Panc1 (cell line): ENCODE measurements at regions not wholly inside any gene's neighbourhood (a gene's known extent, or its start where the extent isn't known, plus 50 kb on each side); places are given as distances from the start of the nearest gene placed in this dataset.

Source experiments
- ATAC-seq: fragments of 200-7000 bp; cut with Tn5 transposase; 2 replicates; pipeline ENCODE4 v1.9.1; 2020; ENCODE audit warnings: mild to moderate bottlenecking, moderate library complexity
- BruUV-seq: library from RNA; stranded (reverse); fragments of 400-500 nt; replicated peaks from 2 replicates; lab custom pipeline; 2021; lab: Mats Ljungman, UMichigan
- CTCF ChIA-PET: fragments of 300-600 bp; sonication (Branson Sonifier 250); formaldehyde crosslinking; loops from one replicate; lab custom pipeline; 2022; ENCODE audit warnings: antibody characterized with exemption; lab: Charles Lee
- POLR2A ChIA-PET: fragments of 300-600 bp; sonication (Branson Sonifier 250); formaldehyde crosslinking; loops from one replicate; lab custom pipeline; 2022; ENCODE audit warnings: antibody characterized with exemption; lab: Charles Lee
- DNase-seq: peaks from one replicate; pipeline ENCODE4 v3.0.0-alpha.2; 2010; ENCODE audit warnings: low read depth, low spot score
- H3K27ac ChIP-seq: 2 replicates; pipeline ENCODE4 v1.5.1; 2011; ENCODE audit warnings: mild to moderate bottlenecking, low read length, inconsistent platforms
- H3K27me3 ChIP-seq: fragments of 200-500 bp; sonication (Bioruptor generic); 2 replicates; pipeline ENCODE4 v1.6.0; 2014; ENCODE audit warnings: low read length, inconsistent platforms; ENCODE audit not compliant: control insufficient read depth, insufficient read depth
- H3K36me3 ChIP-seq: fragments of 200-500 bp; sonication (Bioruptor generic); 2 replicates; pipeline ENCODE4 v1.5.1; 2014; ENCODE audit warnings: inconsistent platforms, mild to moderate bottlenecking, low read length, moderate library complexity; ENCODE audit not compliant: control insufficient read depth, insufficient read depth
- H3K4me1 ChIP-seq: 2 replicates; pipeline ENCODE4 v1.5.1; 2011; ENCODE audit warnings: inconsistent platforms, mild to moderate bottlenecking, low read length, moderate library complexity; ENCODE audit not compliant: control insufficient read depth, insufficient read depth
- H3K4me3 ChIP-seq, 2 experiments: 2 replicates each; pipeline ENCODE4 v1.5.1; 2011 to 2012; ENCODE audit warnings: low read depth in 2 of 2, low read length in 2 of 2, mild to moderate bottlenecking in 2 of 2, inconsistent platforms in 1 of 2, moderate library complexity in 1 of 2
- H3K9me3 ChIP-seq: fragments of 200-500 bp; sonication (Bioruptor generic); 2 replicates; pipeline ENCODE4 v1.5.1; 2014; ENCODE audit warnings: low read depth, mild to moderate bottlenecking, inconsistent platforms, low read length, moderate library complexity; ENCODE audit not compliant: control insufficient read depth, insufficient read depth
- POLR2AphosphoS5 ChIP-seq: IDR thresholded peaks from 2 replicates; pipeline ENCODE4 v1.6.1; 2012; ENCODE audit warnings: mild to moderate bottlenecking, low read depth, low read length, moderate library complexity
- SIN3A ChIP-seq: IDR thresholded peaks from 2 replicates; pipeline ENCODE4 v1.6.1; 2012; ENCODE audit warnings: low read depth, mild to moderate bottlenecking, low read length, moderate library complexity, borderline replicate concordance; ENCODE audit not compliant: insufficient read depth
- TCF7L2 ChIP-seq: IDR thresholded peaks from 2 replicates; pipeline ENCODE4 v1.6.1; 2011; ENCODE audit warnings: mild to moderate bottlenecking, low read depth, low read length, inconsistent platforms
- in situ Hi-C: cut with HindIII; loops from 2 replicates; pipeline ENCODE4 v1.10.0; 2016; ENCODE audit warnings: low sequenced_read_pairs, low pct_unique_long_range_greater_than_20kb
- intact Hi-C: fragments of 100-400 bp; cut with micrococcal nuclease; formaldehyde crosslinking; loops from one replicate; pipeline ENCODE4 v1.10.0; 2022; ENCODE audit not compliant: unreplicated experiment
- TF ChIP-seq, protein P1 (sequence below), 2 experiments: IDR thresholded peaks; 2 replicates each; pipeline ENCODE4 v1.6.1; 2011 to 2012; ENCODE audit warnings: low read depth in 2 of 2, control low read depth in 1 of 2, low read length in 1 of 2, mild to moderate bottlenecking in 1 of 2, moderate library complexity in 1 of 2; ENCODE audit not compliant: insufficient read depth in 1 of 2
- TF ChIP-seq, protein P2 (sequence below): fragments of 450-650 bp; IDR thresholded peaks from 2 replicates; pipeline ENCODE4 v1.5.1; 2017; ENCODE audit warnings: mild to moderate bottlenecking

DNA sequence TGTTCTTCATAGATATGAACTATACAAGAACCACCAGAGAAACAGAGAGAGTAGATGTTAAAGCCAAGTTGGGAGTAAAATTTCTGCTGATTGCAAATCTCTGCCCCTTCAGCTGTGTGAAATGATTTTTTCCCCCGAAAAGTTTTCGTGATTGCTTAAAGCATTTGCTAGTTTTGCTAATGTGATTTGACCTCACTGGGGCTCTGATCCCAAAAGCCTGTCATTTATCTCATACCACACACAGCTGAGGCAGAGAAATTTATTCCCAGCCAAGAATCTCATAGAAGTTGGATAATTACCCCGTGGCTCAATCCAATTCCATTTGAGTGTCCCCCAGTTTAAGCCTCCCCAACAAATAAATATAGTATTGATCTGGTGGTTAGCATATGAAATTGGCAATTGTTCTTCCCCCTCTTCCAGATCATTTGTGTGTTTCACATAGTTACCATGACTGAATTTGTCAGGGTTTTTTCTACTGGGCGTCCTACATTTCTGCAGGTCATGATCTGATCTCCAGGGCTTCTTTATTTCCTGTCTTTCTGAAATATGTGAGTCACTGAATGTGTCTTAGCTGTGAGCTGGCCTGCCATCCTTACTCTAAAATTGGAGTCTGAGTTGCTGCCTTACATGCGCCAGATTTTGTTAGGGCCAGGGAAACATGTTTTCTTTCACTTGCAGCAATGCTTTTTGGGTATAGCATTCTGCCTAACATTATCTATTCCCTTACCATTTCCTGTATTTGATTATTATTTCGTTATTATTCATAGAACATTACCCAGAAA lies 167.5 kb upstream of the FRMPD4 start:
- no peak for DNase-seq
- no peaks in the 10 kb centered on the region for H3K4me1 ChIP-seq
- no peaks in the 10 kb centered on the region for H3K36me3 ChIP-seq
- H3K9me3 ChIP-seq = no peaks in the 10 kb centered on the region
- H3K4me3 ChIP-seq = no peak overlapping the region
- intact Hi-C loops (no loop called here), in situ Hi-C loops (no loop called here)
- no TSS peak for BruUV-seq
- no peak for ATAC-seq
- CTCF ChIA-PET = no interaction called here
- no peaks in the 10 kb centered on the region for H3K27me3 ChIP-seq
- no peak overlapping the region for H3K27ac ChIP-seq
- TF ChIP-seq, protein P1, sequence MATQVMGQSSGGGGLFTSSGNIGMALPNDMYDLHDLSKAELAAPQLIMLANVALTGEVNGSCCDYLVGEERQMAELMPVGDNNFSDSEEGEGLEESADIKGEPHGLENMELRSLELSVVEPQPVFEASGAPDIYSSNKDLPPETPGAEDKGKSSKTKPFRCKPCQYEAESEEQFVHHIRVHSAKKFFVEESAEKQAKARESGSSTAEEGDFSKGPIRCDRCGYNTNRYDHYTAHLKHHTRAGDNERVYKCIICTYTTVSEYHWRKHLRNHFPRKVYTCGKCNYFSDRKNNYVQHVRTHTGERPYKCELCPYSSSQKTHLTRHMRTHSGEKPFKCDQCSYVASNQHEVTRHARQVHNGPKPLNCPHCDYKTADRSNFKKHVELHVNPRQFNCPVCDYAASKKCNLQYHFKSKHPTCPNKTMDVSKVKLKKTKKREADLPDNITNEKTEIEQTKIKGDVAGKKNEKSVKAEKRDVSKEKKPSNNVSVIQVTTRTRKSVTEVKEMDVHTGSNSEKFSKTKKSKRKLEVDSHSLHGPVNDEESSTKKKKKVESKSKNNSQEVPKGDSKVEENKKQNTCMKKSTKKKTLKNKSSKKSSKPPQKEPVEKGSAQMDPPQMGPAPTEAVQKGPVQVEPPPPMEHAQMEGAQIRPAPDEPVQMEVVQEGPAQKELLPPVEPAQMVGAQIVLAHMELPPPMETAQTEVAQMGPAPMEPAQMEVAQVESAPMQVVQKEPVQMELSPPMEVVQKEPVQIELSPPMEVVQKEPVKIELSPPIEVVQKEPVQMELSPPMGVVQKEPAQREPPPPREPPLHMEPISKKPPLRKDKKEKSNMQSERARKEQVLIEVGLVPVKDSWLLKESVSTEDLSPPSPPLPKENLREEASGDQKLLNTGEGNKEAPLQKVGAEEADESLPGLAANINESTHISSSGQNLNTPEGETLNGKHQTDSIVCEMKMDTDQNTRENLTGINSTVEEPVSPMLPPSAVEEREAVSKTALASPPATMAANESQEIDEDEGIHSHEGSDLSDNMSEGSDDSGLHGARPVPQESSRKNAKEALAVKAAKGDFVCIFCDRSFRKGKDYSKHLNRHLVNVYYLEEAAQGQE (IDR thresholded peaks at IDR 0.05; ENCODE audit: insufficient read depth in 1 of 2, low read depth in 2 of 2, low read length in 1 of 2) = no peak
- TF ChIP-seq POLR2AphosphoS5 = no peak
- TF ChIP-seq SIN3A = no peak
- TF ChIP-seq, protein P2, sequence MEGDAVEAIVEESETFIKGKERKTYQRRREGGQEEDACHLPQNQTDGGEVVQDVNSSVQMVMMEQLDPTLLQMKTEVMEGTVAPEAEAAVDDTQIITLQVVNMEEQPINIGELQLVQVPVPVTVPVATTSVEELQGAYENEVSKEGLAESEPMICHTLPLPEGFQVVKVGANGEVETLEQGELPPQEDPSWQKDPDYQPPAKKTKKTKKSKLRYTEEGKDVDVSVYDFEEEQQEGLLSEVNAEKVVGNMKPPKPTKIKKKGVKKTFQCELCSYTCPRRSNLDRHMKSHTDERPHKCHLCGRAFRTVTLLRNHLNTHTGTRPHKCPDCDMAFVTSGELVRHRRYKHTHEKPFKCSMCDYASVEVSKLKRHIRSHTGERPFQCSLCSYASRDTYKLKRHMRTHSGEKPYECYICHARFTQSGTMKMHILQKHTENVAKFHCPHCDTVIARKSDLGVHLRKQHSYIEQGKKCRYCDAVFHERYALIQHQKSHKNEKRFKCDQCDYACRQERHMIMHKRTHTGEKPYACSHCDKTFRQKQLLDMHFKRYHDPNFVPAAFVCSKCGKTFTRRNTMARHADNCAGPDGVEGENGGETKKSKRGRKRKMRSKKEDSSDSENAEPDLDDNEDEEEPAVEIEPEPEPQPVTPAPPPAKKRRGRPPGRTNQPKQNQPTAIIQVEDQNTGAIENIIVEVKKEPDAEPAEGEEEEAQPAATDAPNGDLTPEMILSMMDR = no peak
- TF ChIP-seq TCF7L2 = no peak
- POLR2A ChIA-PET = no interaction called here

DNA sequence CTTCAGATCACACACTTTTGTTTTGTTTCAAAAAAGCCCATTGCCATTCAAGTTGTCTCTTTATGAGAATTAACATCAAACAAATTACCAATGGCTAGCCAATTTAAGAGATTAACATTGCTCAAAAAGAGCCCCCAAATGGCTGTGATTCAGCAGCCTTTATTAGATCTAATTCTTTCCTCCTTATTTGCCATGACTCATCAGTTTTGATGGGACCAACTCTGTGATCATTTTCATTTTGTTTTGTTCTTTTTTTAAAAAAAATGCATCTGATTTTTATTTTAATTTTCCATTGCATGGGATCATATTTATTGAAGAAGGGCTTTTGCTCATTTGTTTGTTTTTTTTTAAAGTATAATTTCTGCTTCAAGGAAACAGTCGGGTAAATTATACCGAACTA lies 161.6 kb upstream of the FRMPD4 start:
- ATAC-seq = no peak

More for the DNA sequence above, 161.6 kb upstream of the FRMPD4 start:
- Histone ChIP-seq H3K4me3 (no peak overlapping the region), H3K9me3 (no peaks in the 10 kb centered on the region), H3K27ac (no peak overlapping the region), H3K27me3 (no peaks in the 10 kb centered on the region), H3K4me1 (no peaks in the 10 kb centered on the region), H3K36me3 (no peaks in the 10 kb centered on the region)
- no peak for TF ChIP-seq SIN3A
- TF ChIP-seq, protein P1 (IDR thresholded peaks at IDR 0.05; ENCODE audit: insufficient read depth in 1 of 2, low read depth in 2 of 2, low read length in 1 of 2) = no peak
- no peak for TF ChIP-seq POLR2AphosphoS5
- TF ChIP-seq, protein P2 = no peak
- TF ChIP-seq TCF7L2 = no peak
- ChIA-PET POLR2A (no interaction called here), CTCF (no interaction called here)
- no peak for DNase-seq
- intact Hi-C loops (no loop called here), in situ Hi-C loops (no loop called here)
- BruUV-seq = no TSS peak
